ENCODE measurements at regions not wholly inside any gene's neighbourhood (a gene's known extent, or its start where the extent isn't known, plus 50 kb on each side); places are given as distances from the start of the nearest gene placed in this dataset.
A peak's percentile ranks its signal among the peaks of the same experiment; 100 is the strongest.

GRCh38 chr6:3996349-3996748, 82.6 kb downstream of the FAM217A start:
- Histone ChIP-seq H3K27me3 (ENCODE audit: insufficient read depth, low read length) (no peaks in the 10 kb centered on the region), H3K4me3 (ENCODE audit: low read length) (no peak overlapping the region), H3K4me1 (ENCODE audit: insufficient read depth, low read length) (no peaks in the 10 kb centered on the region), H3K9me3 (ENCODE audit: low read depth, low read length) (no peaks in the 10 kb centered on the region)

- H3K4me3 ChIP-seq (ENCODE audit: low read length), result no peak overlapping the region
- H3K9me3 ChIP-seq (ENCODE audit: low read depth, low read length), result no peaks in the 10 kb centered on the region
- no peaks in the 10 kb centered on the region for H3K4me1 ChIP-seq (ENCODE audit: insufficient read depth, low read length)
- H3K27me3 ChIP-seq (ENCODE audit: insufficient read depth, low read length), result no peaks in the 10 kb centered on the region
Observed at GRCh38 chr6:3997177-3997770, 81.7 kb downstream of the FAM217A start.

- H3K4me3 ChIP-seq (ENCODE audit: low read length), result no peak overlapping the region
- no peaks in the 10 kb centered on the region for H3K9me3 ChIP-seq (ENCODE audit: low read depth, low read length)
- H3K4me1 ChIP-seq (ENCODE audit: insufficient read depth, low read length), result no peaks in the 10 kb centered on the region
- H3K27me3 ChIP-seq (ENCODE audit: insufficient read depth, low read length), result no peaks in the 10 kb centered on the region
Observed at GRCh38 chr6:3999800-4000661, 78.9 kb downstream of the FAM217A start.

GRCh38 chr6:4004249-4004648, 74.7 kb downstream of the FAM217A start:
- Histone ChIP-seq H3K4me1 (ENCODE audit: insufficient read depth, low read length) (no peaks in the 10 kb centered on the region), H3K9me3 (ENCODE audit: low read depth, low read length) (no peaks in the 10 kb centered on the region), H3K4me3 (ENCODE audit: low read length) (no peak overlapping the region), H3K27me3 (ENCODE audit: insufficient read depth, low read length) (no peaks in the 10 kb centered on the region)

- Histone ChIP-seq H3K4me3 (ENCODE audit: low read length) (no peak overlapping the region), H3K9me3 (ENCODE audit: low read depth, low read length) (no peaks in the 10 kb centered on the region), H3K27me3 (ENCODE audit: insufficient read depth, low read length) (no peaks in the 10 kb centered on the region), H3K4me1 (ENCODE audit: insufficient read depth, low read length) (peaks cover 13% of the 10 kb centered on the region)
Observed at GRCh38 chr6:4008324-4009047, 70.5 kb downstream of the FAM217A start.

- Histone ChIP-seq H3K9me3 (ENCODE audit: low read depth, low read length) (no peaks in the 10 kb centered on the region), H3K27me3 (ENCODE audit: insufficient read depth, low read length) (no peaks in the 10 kb centered on the region), H3K4me3 (ENCODE audit: low read length) (no peak overlapping the region), H3K4me1 (ENCODE audit: insufficient read depth, low read length) (peaks cover 13% of the 10 kb centered on the region)
Observed at GRCh38 chr6:4009486-4009885, 69.5 kb downstream of the FAM217A start.

GRCh38 chr6:4010048-4010447, 68.9 kb downstream of the FAM217A start:
- Histone ChIP-seq H3K4me3 (ENCODE audit: low read length) (no peak overlapping the region), H3K9me3 (ENCODE audit: low read depth, low read length) (no peaks in the 10 kb centered on the region), H3K27me3 (ENCODE audit: insufficient read depth, low read length) (no peaks in the 10 kb centered on the region), H3K4me1 (ENCODE audit: insufficient read depth, low read length) (peaks cover 13% of the 10 kb centered on the region)

GRCh38 chr6:4010689-4011090, 68.2 kb downstream of the FAM217A start:
- no peaks in the 10 kb centered on the region for H3K9me3 ChIP-seq (ENCODE audit: low read depth, low read length)
- H3K4me1 ChIP-seq (ENCODE audit: insufficient read depth, low read length), result peaks cover 13% of the 10 kb centered on the region
- H3K4me3 ChIP-seq (ENCODE audit: low read length), result no peak overlapping the region
- no peaks in the 10 kb centered on the region for H3K27me3 ChIP-seq (ENCODE audit: insufficient read depth, low read length)

GRCh38 chr6:4012826-4013225, 66.1 kb downstream of the FAM217A start:
- Histone ChIP-seq H3K27me3 (ENCODE audit: insufficient read depth, low read length) (no peaks in the 10 kb centered on the region), H3K9me3 (ENCODE audit: low read depth, low read length) (no peaks in the 10 kb centered on the region), H3K4me1 (ENCODE audit: insufficient read depth, low read length) (peaks cover 27% of the 10 kb centered on the region), H3K4me3 (ENCODE audit: low read length) (no peak overlapping the region)

GRCh38 chr6:4017058-4017739, 61.7 kb downstream of the FAM217A start:
- Histone ChIP-seq H3K27me3 (ENCODE audit: insufficient read depth, low read length) (no peaks in the 10 kb centered on the region), H3K4me3 (ENCODE audit: low read length) (no peak overlapping the region), H3K4me1 (ENCODE audit: insufficient read depth, low read length) (peaks cover 41% of the 10 kb centered on the region), H3K9me3 (ENCODE audit: low read depth, low read length) (no peaks in the 10 kb centered on the region)

GRCh38 chr6:4017834-4018170, 61.1 kb downstream of the FAM217A start:
- peaks cover 47% of the 10 kb centered on the region for H3K4me1 ChIP-seq (ENCODE audit: insufficient read depth, low read length)
- H3K4me3 ChIP-seq (ENCODE audit: low read length), result peak overlapping the region; percentile 72
- no peaks in the 10 kb centered on the region for H3K9me3 ChIP-seq (ENCODE audit: low read depth, low read length)
- H3K27me3 ChIP-seq (ENCODE audit: insufficient read depth, low read length), result no peaks in the 10 kb centered on the region

- Histone ChIP-seq H3K4me3 (ENCODE audit: low read length) (peak overlapping the region; percentile 72), H3K4me1 (ENCODE audit: insufficient read depth, low read length) (peaks cover 51% of the 10 kb centered on the region), H3K9me3 (ENCODE audit: low read depth, low read length) (no peaks in the 10 kb centered on the region), H3K27me3 (ENCODE audit: insufficient read depth, low read length) (no peaks in the 10 kb centered on the region)
Observed at GRCh38 chr6:4018171-4018923, 60.6 kb downstream of the FAM217A start.

All from mononuclear cell (primary cell).